GM12878 (cell line): ENCODE measurements at regions not wholly inside any gene's neighbourhood (a gene's known extent, or its start where the extent isn't known, plus 50 kb on each side); places are given as distances from the start of the nearest gene placed in this dataset.

ENCODE experiments used
- ATAC-seq: fragments of 200-7000 bp; cut with Tn5 transposase; 3 replicates; pipeline ENCODE4 v1.9.1; 2020; ENCODE audit warnings: mild to moderate bottlenecking, moderate library complexity
- BruUV-seq: library from RNA; stranded (reverse); fragments of 400-500 nt; replicated peaks from 2 replicates; lab custom pipeline; 2021; lab: Mats Ljungman, UMichigan
- CTCF ChIA-PET: fragments of 300-600 bp; sonication (Branson Sonifier 250); formaldehyde crosslinking; extraction: SDS; loops from one replicate; lab custom pipeline; 2021; ENCODE audit warnings: inconsistent platforms; lab: Yijun Ruan, JAX
- POLR2A ChIA-PET: fragments of 350-600 bp; formaldehyde crosslinking; extraction: SDS; loops from one replicate; lab custom pipeline; 2021; ENCODE audit warnings: inconsistent platforms; lab: Charles Lee
- RAD21 ChIA-PET: fragments of 300-600 bp; sonication (Branson Sonifier 250); formaldehyde crosslinking; loops from one replicate; lab custom pipeline; 2023; ENCODE audit warnings: antibody characterized with exemption; ENCODE audit not compliant: unreplicated experiment; lab: Charles Lee
- SMC1A ChIA-PET: fragments of 300-600 bp; sonication (Branson Sonifier 250); formaldehyde crosslinking; loops from one replicate; lab custom pipeline; 2023; ENCODE audit not compliant: unreplicated experiment, uncharacterized antibody; lab: Charles Lee
- DNase-seq: peaks from one replicate; pipeline ENCODE4 v3.0.0-alpha.2; 2011; ENCODE audit warnings: low read depth, low spot score
- FAIRE-seq: peaks from 3 replicates; lab custom pipeline; 2011; peaks lifted over from hg19 to GRCh38; lab: Jason Lieb, UNC
- H2AFZ ChIP-seq: 2 replicates; pipeline ENCODE4 v1.6.0; 2011; ENCODE audit warnings: low read depth, low read length, control low read depth; ENCODE audit not compliant: control insufficient read depth
- H3K27ac ChIP-seq: 2 replicates; pipeline ENCODE4 v1.5.1; 2011; ENCODE audit warnings: control low read depth; ENCODE audit not compliant: control insufficient read depth, insufficient read depth
- H3K27me3 ChIP-seq, 2 experiments: replicated peaks in 1 of 2; 2 replicates each; pipeline versions ENCODE4 v1.6.0 to v1.6.1; 2011; ENCODE audit warnings: low read length in 1 of 2; ENCODE audit not compliant: control insufficient read depth in 2 of 2, insufficient read depth in 2 of 2
- H3K36me3 ChIP-seq, 2 experiments: 2 replicates each; pipeline ENCODE4 v1.5.1; 2011; ENCODE audit warnings: low read length in 1 of 2; ENCODE audit not compliant: control insufficient read depth in 2 of 2, insufficient read depth in 2 of 2
- H3K4me1 ChIP-seq: 2 replicates; pipeline ENCODE4 v1.6.1; 2011; ENCODE audit warnings: mild to moderate bottlenecking, low read length, moderate library complexity, mixed read lengths; ENCODE audit not compliant: control insufficient read depth, insufficient read depth
- H3K4me2 ChIP-seq: 2 replicates; pipeline ENCODE4 v1.6.0; 2011; ENCODE audit warnings: control low read depth; ENCODE audit not compliant: control insufficient read depth, insufficient read depth
- H3K4me3 ChIP-seq: fragments of 200-600 bp; sonication (generic); 2 replicates; pipeline ENCODE4 v1.5.1; 2016
- H3K79me2 ChIP-seq: 2 replicates; pipeline ENCODE4 v1.6.0; 2011; ENCODE audit warnings: low read length; ENCODE audit not compliant: control insufficient read depth, insufficient read depth
- H3K9ac ChIP-seq: 2 replicates; pipeline ENCODE4 v1.8.0; 2011; ENCODE audit warnings: low read length, control low read depth, mixed read lengths; ENCODE audit not compliant: control insufficient read depth, insufficient read depth
- H3K9me3 ChIP-seq: replicated peaks from 3 replicates; pipeline ENCODE4 v1.5.1; 2011; ENCODE audit warnings: mild to moderate bottlenecking, low read length; ENCODE audit not compliant: control insufficient read depth, insufficient read depth
- H4K20me1 ChIP-seq: 2 replicates; pipeline ENCODE4 v1.6.0; 2011; ENCODE audit not compliant: control insufficient read depth, insufficient read depth
- ATF3 ChIP-seq: IDR thresholded peaks from 2 replicates; pipeline ENCODE4 v1.6.1; 2011; ENCODE audit warnings: low read depth, mild to moderate bottlenecking, low read length, moderate library complexity, borderline replicate concordance; ENCODE audit errors: extremely low read depth
- BCL11A ChIP-seq: IDR thresholded peaks from 2 replicates; pipeline ENCODE4 v1.6.1; 2011; ENCODE audit warnings: low read depth, low read length
- BCLAF1 ChIP-seq: fragments of 450-650 bp; IDR thresholded peaks from 2 replicates; pipeline ENCODE4 v1.6.1; 2017; ENCODE audit warnings: antibody characterized with exemption, mild to moderate bottlenecking, moderate library complexity
- BRCA1 ChIP-seq: IDR thresholded peaks from 2 replicates; pipeline ENCODE4 v1.6.1; 2011; ENCODE audit warnings: low read depth, low read length, improper control_type of control experiment
- FOXK2 ChIP-seq: fragments of 450-650 bp; IDR thresholded peaks from 2 replicates; pipeline ENCODE4 v1.6.1; 2017; ENCODE audit warnings: mild to moderate bottlenecking, moderate library complexity
- IKZF1 ChIP-seq: fragments of 450-650 bp; conservative IDR thresholded peaks from 2 replicates; pipeline ENCODE4 v1.6.1; 2017; ENCODE audit warnings: antibody characterized with exemption, mild to moderate bottlenecking
- IRF3 ChIP-seq: fragments of 450-650 bp; IDR thresholded peaks from 2 replicates; pipeline ENCODE4 v1.6.1; 2014; ENCODE audit warnings: mild to moderate bottlenecking
- MXI1 ChIP-seq: fragments of 150-350 bp; IDR thresholded peaks from 2 replicates; pipeline ENCODE4 v1.6.1; 2011; ENCODE audit warnings: low read depth, mild to moderate bottlenecking, inconsistent platforms, low read length, improper control_type of control experiment
- SP1 ChIP-seq: IDR thresholded peaks from one replicate; pipeline ENCODE4 v1.6.1; 2011; ENCODE audit warnings: low read depth, low read length
- STAT1 ChIP-seq: fragments of 450-650 bp; conservative IDR thresholded peaks from 2 replicates; pipeline ENCODE4 v1.6.1; 2014; ENCODE audit warnings: antibody characterized with exemption, mild to moderate bottlenecking
- SUZ12 ChIP-seq: fragments of 200-600 bp; sonication (generic); IDR thresholded peaks from one replicate; pipeline ENCODE4 v1.6.1; 2018; ENCODE audit warnings: antibody characterized with exemption, mild to moderate bottlenecking; ENCODE audit not compliant: unreplicated experiment
- TARDBP ChIP-seq: IDR thresholded peaks from 2 replicates; pipeline ENCODE4 v1.6.1; 2016; ENCODE audit warnings: borderline replicate concordance
- in situ Hi-C: fragments of 300-500 bp; cut with MboI; formaldehyde crosslinking; loops from 9 replicates; pipeline ENCODE4 v1.14.3; 2018; ENCODE audit warnings: mixed read lengths
- intact Hi-C: fragments of 100-400 bp; cut with micrococcal nuclease; formaldehyde crosslinking; loops from one replicate; pipeline ENCODE4 v1.14.2; 2022; ENCODE audit not compliant: unreplicated experiment

DNA sequence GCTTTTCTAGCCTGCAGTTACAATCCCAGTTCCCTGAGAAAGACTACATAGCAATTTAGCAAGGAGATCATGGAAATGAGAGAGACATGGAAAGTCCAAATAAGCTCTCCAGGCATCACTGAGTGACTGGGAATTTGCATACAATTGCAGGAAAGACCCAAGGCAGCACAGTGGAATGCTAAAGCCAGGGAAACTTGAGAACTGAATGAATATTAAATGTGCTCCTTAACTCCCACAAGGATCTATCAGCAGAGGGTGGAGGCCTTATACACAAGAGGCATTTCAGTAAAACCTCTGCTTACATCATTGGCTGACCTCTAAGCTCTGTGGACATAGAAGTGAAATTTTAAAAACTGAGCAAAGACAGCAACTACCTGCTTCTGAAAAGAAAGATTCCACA is 355.6 kb upstream of the DAB2 start:
- in situ Hi-C loops, result no loop called here
- FAIRE-seq, result no peak

More for the DNA sequence above, 355.6 kb upstream of the DAB2 start:
- CTCF ChIA-PET, result no interaction called here
- no peaks in the 10 kb centered on the region for H3K4me1 ChIP-seq
- DNase-seq (no peak), ATAC-seq (no peak)
- no peaks in the 10 kb centered on the region for H3K79me2 ChIP-seq
- no peaks in the 10 kb centered on the region for H3K36me3 ChIP-seq
- POLR2A ChIA-PET, result no interaction called here
- no peak overlapping the region for H2AFZ ChIP-seq
- BruUV-seq, result no TSS peak
- no peak overlapping the region for H3K9ac ChIP-seq
- RAD21 ChIA-PET, result no interaction called here
- no peaks in the 10 kb centered on the region for H4K20me1 ChIP-seq
- intact Hi-C loops, result no loop called here
- H3K27ac ChIP-seq, result no peak overlapping the region
- no peak overlapping the region for H3K4me3 ChIP-seq
- TF ChIP-seq BCL11A (no peak), ATF3 (no peak), SP1 (no peak), MXI1 (no peak), STAT1 (no peak), BCLAF1 (no peak), TARDBP (no peak), IKZF1 (no peak), SUZ12 (no peak), FOXK2 (no peak), IRF3 (no peak), BRCA1 (no peak)
- no peak overlapping the region for H3K4me2 ChIP-seq
- no peaks in the 10 kb centered on the region for H3K9me3 ChIP-seq
- no peaks in the 10 kb centered on the region for H3K27me3 ChIP-seq
- SMC1A ChIA-PET, result no interaction called here
